Stimulated activated effector memory CD8-positive, alpha-beta T cell treated with anti-CD3 and anti-CD28 coated beads, Interleukin-12 subunit alpha, Interleukin-12 subunit beta, amount 100 ng/mL, for 72 hours (primary cell): ENCODE measurements at regions not wholly inside any gene's neighbourhood (a gene's known extent, or its start where the extent isn't known, plus 50 kb on each side); places are given as distances from the start of the nearest gene placed in this dataset.
A peak's percentile ranks its signal among the peaks of the same experiment; 100 is the strongest.

Experiments
- ATAC-seq: fragments of 150-1000 bp; cut with Tn5 transposase; 2 replicates; pipeline ENCODE4 v1.10.0; 2021
- DNase-seq, 2 donors: peaks; one replicate each; pipeline ENCODE4 v3.0.0; 2021 to 2022; ENCODE audit warnings: low spot score in 2 of 2
- H3K27ac Mint-ChIP-seq: one replicate; pipeline ENCODE4 v1.8.0; 2022; ENCODE audit warnings: mild to moderate bottlenecking, mixed read lengths
- H3K36me3 Mint-ChIP-seq: one replicate; pipeline ENCODE4 v1.8.0; 2022; ENCODE audit warnings: mild to moderate bottlenecking, mixed read lengths
- H3K4me1 Mint-ChIP-seq: one replicate; pipeline ENCODE4 v1.8.0; 2022; ENCODE audit warnings: mixed read lengths
- H3K4me3 Mint-ChIP-seq: one replicate; pipeline ENCODE4 v1.8.0; 2022; ENCODE audit warnings: mild to moderate bottlenecking, mixed read lengths
- H3K9me3 Mint-ChIP-seq: one replicate; pipeline ENCODE4 v1.8.0; 2022; ENCODE audit warnings: mixed read lengths

DNA sequence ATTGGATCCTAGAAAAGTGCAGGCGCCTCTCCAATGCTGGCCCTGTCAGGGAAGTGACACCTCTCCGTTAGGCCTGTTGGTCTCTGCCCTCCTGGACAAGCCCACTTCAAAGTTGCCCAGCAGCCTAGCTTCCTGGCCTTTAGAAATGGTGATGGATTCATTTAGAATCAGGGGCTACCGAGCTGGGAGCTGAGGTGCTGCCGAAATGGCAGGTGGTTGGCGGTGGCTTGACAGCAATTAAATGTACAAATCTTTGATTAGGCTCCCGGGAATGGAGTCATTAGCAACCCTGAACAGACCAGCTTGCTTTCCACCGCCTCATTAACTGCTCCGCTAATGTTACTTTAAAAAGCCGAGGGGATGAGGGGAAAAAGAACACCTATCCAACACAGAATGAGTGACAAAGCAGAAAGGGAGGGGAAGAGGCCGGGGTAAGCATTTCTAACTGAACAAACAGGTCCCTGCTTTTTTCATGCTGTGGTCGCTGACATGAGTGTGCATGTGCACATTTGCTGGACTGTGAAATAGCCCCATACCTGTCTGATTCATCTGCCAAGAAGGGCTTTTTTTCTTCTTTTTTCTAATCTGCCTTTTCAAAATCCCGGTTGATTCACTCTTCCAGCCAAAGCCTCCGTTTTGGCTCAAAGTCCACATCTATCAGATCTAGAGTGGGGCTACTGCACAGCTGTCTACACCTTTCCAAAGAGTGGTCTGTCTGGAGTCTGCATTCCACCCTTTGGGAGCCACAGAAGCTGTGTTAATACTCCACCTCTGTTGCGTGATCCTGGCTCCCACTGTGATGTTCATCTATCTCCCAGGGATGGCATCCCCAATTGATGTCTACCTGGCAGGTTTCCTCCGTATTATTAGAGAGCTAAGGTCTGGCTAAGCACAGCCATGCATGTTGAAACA is 431.9 kb downstream of the COG6 start:
- Mint-ChIP-seq H3K36me3 (no peaks in the 10 kb centered on the region), H3K27ac (no peak overlapping the region), H3K4me1 (no peaks in the 10 kb centered on the region), H3K9me3 (no peaks in the 10 kb centered on the region), H3K4me3 (no peak overlapping the region)
- no peak for DNase-seq
- ATAC-seq = no peak

DNA sequence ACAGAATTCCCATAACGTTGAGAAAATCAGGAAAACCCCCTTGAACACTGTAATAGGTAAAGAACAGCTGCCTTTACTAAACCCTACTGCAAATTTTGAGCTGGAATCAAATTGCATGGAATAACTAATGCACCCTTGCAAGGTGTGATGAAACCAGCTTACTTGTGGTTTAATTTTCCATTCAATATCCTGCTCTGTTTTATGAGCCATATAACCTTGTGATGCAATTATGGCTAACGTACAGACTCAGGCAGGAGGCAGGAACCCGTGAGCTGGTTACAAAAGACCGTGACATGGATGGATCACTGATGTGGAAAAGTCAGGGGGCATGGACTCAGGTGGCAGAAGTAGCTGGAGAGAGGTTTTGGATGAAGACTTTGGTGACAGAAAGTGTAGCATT is 438.6 kb downstream of the COG6 start:
- ATAC-seq (no peak), DNase-seq (no peak)
- H3K4me3 Mint-ChIP-seq = no peak overlapping the region
- no peaks in the 10 kb centered on the region for H3K36me3 Mint-ChIP-seq
- peaks cover 27% of the 10 kb centered on the region for H3K4me1 Mint-ChIP-seq
- H3K27ac Mint-ChIP-seq = no peak overlapping the region
- H3K9me3 Mint-ChIP-seq = peaks cover 6% of the 10 kb centered on the region

DNA sequence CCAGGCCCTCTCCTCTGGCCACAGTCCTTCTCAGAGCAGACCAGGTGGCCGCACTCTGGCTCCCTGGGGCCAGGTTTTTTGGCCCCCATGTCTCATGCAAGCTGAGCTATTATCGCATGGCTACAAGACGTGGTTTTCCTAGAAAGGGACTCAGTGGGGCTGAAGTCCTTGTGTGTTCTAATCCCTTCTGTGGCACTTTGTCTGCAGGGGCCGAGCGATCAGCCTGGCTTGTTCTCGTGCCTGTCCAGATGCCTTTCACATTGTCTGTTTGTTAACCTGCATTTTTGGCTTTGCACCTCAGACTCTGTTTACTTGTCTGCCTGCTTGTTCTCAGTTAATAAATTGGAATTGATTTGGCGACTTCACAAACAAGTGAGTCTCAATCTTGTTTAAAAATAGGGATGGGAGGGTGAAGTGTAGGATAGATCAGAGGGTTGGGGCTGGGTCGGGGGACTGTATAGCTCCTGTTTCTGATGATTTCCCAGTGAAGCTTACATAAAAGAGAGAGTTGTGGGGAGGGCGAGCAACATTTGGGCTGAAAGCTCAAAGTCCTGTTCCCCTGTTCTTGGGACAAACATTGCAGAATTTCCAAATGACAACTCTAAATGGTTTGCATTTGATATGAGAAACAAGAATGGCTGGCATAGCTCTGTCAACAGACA is 440.4 kb downstream of the COG6 start:
- ATAC-seq (no peak), DNase-seq (no peak)
- Mint-ChIP-seq H3K36me3 (no peaks in the 10 kb centered on the region), H3K4me1 (peaks cover 27% of the 10 kb centered on the region), H3K27ac (peak overlapping the region; percentile 65), H3K9me3 (peaks cover 11% of the 10 kb centered on the region), H3K4me3 (no peak overlapping the region)

DNA sequence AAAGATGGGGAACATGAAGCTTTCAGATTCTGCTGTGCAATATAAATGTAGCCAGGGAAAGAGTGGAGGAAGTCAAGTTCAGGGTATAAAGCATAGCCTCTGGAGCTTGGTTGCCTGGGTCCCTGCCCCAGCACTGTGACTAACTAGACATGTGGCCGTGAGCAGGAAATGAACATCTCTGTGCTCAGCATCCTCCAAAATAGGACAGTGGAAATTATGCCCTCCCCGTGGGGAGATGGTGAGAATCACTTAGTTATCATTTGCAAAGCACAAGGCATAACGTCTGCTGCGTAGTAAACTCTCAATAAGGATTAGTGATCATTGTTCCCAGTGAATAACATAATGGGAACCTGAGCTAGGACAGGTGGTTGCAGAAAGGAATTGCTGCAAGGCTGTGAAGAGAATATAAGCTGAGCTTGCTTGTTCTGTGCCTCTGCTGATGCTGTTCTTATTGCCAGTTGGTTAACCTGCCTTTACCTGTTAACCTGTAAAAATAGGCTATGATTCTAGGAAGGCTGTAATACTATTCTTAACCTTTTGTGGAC is 441.0 kb downstream of the COG6 start:
- DNase-seq (peak in 1 of 2 donors; percentile 9), ATAC-seq (peak; percentile 99)
- no peak overlapping the region for H3K4me3 Mint-ChIP-seq

DNA sequence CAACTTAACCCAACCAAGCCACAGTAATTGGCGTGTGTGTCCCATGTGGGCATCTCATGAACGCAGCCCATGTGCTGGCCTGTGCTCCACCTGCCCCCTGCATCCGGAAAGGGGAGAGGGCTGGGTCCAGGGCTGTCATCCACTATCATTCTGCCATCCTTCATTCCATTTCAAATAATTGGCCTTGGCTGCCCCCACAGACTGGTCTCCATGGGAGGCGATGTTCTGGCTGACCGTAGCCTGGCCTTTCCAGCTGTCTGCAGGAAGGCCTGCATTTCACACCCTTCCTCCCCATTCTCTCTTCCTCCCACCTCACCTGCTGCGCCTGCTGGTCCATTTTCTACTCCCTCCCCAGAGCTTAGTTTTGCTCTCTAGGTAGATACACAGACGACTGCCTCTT is 442.8 kb downstream of the COG6 start:
- ATAC-seq = no peak
- peaks cover 7% of the 10 kb centered on the region for H3K36me3 Mint-ChIP-seq
- no peak for DNase-seq
- H3K9me3 Mint-ChIP-seq = peaks cover 11% of the 10 kb centered on the region
- H3K27ac Mint-ChIP-seq = no peak overlapping the region
- no peak overlapping the region for H3K4me3 Mint-ChIP-seq
- peaks cover 51% of the 10 kb centered on the region for H3K4me1 Mint-ChIP-seq

More for the DNA sequence above, 441.0 kb downstream of the COG6 start:
- no peaks in the 10 kb centered on the region for H3K36me3 Mint-ChIP-seq
- H3K9me3 Mint-ChIP-seq = peaks cover 11% of the 10 kb centered on the region
- H3K27ac Mint-ChIP-seq = peak overlapping the region; percentile 65
- peaks cover 33% of the 10 kb centered on the region for H3K4me1 Mint-ChIP-seq

DNA sequence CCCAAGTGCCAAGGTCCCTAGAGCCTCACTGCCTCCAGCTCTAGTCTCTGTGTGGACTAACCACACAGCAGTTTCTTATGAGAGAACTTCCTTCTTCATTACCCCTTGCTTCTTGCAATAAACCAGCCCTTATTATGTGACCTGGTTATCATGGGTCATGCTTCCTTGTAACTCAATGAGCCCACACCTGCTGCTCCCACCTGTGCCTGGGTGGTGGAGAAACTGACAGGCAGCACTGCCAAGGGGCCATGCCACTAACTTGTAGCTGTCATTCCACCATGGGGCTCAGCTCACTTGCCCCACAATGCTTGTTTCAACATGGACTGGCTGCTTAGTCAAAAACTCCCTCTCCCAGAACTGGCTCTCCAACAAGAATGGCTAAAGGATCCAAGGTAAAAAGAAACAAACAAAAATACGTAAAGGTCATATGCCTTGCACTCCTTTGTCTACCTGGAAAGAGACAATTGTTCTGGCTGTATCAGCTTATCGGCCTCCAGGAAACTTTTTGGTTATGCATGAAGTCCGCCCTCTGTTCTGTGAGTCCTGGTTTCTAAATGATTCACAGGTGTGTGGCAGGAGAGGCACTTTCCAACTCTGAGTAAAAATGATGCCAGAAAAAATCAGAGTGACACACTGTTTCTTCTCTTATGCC is 446.4 kb downstream of the COG6 start:
- peaks cover 7% of the 10 kb centered on the region for H3K36me3 Mint-ChIP-seq
- peak overlapping the region; percentile 95 for H3K27ac Mint-ChIP-seq
- peak; percentile 5 to 59 for DNase-seq
- peak; percentile 88 for ATAC-seq
- peak overlapping the region; percentile 69 for H3K4me3 Mint-ChIP-seq
- peaks cover 54% of the 10 kb centered on the region for H3K4me1 Mint-ChIP-seq
- peaks cover 11% of the 10 kb centered on the region for H3K9me3 Mint-ChIP-seq

DNA sequence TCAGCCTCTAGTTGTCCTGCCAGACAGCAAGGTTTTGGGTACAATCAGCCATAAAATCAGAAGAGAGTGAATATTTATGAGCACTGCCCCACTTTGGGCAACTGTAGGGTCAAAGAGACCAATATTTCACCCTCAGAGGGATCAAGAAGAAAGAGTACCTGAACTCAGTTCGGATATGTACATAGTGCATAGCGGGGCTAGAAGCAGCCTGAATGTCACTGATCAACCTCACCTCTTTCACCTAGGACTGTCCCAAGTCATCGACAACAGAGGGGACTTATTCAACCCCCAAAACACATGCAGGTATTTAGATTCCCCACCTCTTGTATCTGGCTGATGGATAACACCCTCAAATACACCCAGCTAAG is 446.9 kb downstream of the COG6 start:
- peaks cover 11% of the 10 kb centered on the region for H3K9me3 Mint-ChIP-seq
- peaks cover 49% of the 10 kb centered on the region for H3K4me1 Mint-ChIP-seq
- peak overlapping the region; percentile 69 for H3K4me3 Mint-ChIP-seq
- peak overlapping the region; percentile 95 for H3K27ac Mint-ChIP-seq
- peak; percentile 53 for ATAC-seq
- DNase-seq = peak in 1 of 2 donors; percentile 53
- H3K36me3 Mint-ChIP-seq = peaks cover 7% of the 10 kb centered on the region

DNA sequence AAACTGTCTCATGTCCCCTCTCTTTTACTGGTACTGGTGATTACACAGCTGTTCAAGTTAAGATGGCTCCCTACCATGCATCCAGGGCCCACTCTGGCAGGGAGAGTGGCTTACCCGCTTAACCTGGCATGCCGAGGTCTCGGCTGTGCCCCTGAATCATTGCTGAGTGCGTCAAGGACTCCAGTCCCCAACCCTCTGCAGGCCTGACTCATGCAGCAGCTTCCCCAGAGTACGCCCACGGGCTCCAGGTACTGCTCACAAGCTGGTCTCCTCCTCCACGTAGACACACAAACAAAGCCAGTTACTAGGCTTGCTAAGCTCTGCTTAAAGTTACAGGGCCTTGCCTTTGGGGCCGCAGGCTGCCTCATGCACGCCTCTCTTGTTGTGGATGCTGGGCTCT is 447.4 kb downstream of the COG6 start:
- Mint-ChIP-seq H3K4me1 (peaks cover 44% of the 10 kb centered on the region), H3K4me3 (peak overlapping the region; percentile 69), H3K9me3 (peaks cover 11% of the 10 kb centered on the region), H3K36me3 (peaks cover 7% of the 10 kb centered on the region), H3K27ac (peak overlapping the region; percentile 95)
- peak; percentile 67 to 74 for DNase-seq
- ATAC-seq = peak; percentile 93

DNA sequence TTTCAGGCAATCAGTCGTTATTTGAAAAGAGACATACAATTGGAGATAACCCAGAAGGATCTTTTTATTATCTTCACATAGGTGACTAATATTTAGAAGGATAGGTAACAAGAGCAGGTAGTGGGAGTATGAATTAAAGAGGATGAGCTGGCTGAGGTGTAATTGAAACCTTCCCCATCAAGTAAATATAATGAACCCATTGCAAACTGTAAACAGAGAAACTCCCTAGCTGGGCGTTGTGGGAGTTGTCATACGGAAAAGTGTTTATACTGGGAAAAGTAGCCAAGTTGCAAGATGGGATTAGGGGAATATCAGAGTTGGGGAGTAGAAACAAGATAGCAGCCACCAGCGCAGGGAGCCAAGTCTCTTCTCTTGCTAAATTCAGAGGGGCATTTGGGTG is 448.4 kb downstream of the COG6 start:
- H3K4me3 Mint-ChIP-seq = no peak overlapping the region
- peaks cover 40% of the 10 kb centered on the region for H3K4me1 Mint-ChIP-seq
- H3K27ac Mint-ChIP-seq = peak overlapping the region; percentile 95
- no peak for ATAC-seq
- DNase-seq = no peak
- peaks cover 7% of the 10 kb centered on the region for H3K36me3 Mint-ChIP-seq
- H3K9me3 Mint-ChIP-seq = peaks cover 6% of the 10 kb centered on the region

DNA sequence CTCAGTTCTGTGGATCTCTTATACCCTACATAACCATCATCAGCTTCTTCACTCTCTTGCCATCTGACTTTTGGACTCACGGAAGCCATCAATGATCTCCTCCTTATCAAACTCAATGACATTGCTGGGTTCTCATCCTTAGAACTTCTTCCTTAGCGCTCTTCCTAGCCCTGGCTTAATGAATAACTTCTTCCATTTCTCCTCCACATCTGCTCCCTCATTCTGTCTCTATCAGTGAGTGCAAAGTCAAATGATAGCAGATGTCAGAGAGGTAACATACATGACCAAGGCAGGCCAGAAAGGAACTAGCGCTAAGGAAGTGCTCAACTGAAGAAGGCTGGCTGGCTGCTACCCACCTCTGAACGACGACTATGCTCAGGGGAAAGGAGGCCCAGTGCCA is 449.8 kb downstream of the COG6 start:
- H3K27ac Mint-ChIP-seq = no peak overlapping the region
- DNase-seq (no peak), ATAC-seq (no peak)
- peaks cover 7% of the 10 kb centered on the region for H3K36me3 Mint-ChIP-seq
- peaks cover 49% of the 10 kb centered on the region for H3K4me1 Mint-ChIP-seq
- H3K9me3 Mint-ChIP-seq = peaks cover 3% of the 10 kb centered on the region
- no peak overlapping the region for H3K4me3 Mint-ChIP-seq

DNA sequence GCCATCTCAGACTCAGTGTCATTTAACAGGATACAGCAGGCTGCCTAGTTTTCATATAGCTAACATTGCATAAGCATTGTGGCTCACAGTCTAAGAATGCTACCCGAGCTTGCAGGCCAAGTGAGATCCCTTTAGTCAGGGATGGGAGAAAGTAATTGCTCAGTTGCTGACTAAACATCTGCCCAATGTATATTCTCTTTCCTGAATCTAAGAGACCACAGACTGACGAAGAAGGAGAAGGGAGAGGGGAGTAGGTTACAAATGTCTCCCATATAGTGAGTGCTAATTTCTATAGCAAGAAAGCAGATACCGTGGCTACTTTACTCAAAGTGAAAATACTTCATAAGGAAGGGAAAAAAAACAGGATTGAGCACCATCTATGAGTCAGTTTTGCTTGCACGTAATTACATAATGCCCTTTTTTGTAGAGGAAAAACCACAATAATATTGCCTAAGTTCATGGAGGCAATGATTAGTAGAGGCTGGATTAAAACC is 453.9 kb downstream of the COG6 start:
- peak; percentile 96 for ATAC-seq
- Mint-ChIP-seq H3K36me3 (no peaks in the 10 kb centered on the region), H3K27ac (no peak overlapping the region), H3K4me1 (peaks cover 14% of the 10 kb centered on the region), H3K4me3 (no peak overlapping the region), H3K9me3 (no peaks in the 10 kb centered on the region)
- DNase-seq = no peak

DNA sequence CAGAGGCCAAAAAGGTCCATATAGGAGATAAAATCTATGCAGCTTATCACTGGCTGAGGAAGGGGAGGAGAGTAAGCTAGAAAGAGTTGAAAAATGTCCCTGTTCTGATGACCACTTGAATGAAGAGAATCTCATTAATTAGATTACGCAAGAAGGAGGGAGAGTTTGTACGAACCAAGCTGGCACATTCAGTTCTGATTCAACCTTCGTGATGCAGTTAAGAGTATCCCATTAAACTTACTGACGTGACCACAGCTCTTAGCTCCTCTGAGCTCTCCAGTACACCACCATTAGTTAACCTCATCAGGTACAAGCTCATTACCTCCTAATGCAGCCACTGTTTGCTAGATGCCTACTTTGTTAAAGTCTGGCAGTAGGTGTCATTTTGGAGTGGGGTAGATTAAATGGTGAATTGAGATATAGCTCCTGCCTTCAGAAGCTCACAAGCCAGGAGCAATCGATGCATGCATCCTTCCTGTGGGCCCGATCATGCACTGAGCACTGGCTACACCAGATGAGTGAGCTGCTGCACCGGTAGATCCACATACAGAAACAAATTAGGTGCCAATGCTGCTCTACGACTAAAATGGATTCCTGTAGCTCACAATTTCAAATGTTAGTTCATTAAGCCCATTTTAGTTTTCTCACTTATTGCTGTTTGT is 458.3 kb downstream of the COG6 start:
- no peak for ATAC-seq
- no peaks in the 10 kb centered on the region for H3K36me3 Mint-ChIP-seq
- no peak overlapping the region for H3K4me3 Mint-ChIP-seq
- no peaks in the 10 kb centered on the region for H3K9me3 Mint-ChIP-seq
- H3K4me1 Mint-ChIP-seq = peaks cover 38% of the 10 kb centered on the region
- no peak overlapping the region for H3K27ac Mint-ChIP-seq
- DNase-seq = no peak

DNA sequence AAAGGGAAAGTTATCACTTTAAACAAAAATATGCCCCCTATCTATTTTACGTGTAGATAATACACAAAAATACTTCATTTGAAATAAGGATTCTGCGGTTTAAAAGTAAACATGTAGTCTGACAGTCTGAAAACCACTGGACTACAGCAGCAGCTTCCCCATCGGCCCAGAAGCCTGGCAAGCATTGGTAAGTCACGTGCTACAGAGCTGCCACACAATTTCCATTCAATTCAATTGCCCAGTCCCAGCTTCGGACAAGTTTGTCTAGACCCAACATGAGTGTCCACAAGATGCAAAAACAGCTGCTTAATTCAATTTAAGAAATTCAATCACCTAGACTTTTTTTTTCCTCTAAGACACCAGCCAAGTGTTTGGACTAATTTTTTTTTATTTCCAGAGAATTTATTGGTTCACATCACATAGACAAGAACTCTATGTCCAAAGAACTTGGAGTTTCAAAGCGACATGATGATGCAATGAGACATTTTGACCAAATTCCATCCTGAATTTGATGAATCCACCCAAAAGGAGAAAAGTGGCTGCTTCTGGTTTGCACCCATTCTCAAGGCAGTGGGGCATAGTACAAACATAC is 458.9 kb downstream of the COG6 start:
- no peaks in the 10 kb centered on the region for H3K36me3 Mint-ChIP-seq
- ATAC-seq = no peak

DNA sequence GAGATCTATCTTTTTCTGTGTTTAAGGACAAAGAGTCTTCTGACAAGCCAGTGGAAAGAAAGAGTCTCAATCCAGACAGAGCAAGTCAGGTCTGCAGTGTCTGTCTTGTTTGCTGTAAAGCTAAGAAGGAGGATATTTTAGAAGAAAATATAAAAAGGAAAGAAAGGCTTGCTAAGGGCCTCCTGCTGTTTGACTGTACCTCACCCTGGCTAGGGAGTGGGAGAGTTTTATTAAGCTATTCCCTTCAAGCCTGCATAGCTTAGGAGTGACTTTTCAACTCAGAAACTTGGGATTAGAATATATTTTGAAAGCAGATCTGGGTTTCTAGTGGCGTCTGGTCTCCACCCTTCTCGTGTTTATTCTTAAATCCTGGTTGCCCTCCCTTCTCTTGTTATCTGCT is 460.0 kb downstream of the COG6 start:
- Mint-ChIP-seq H3K4me3 (no peak overlapping the region), H3K27ac (peak overlapping the region; percentile 88)

More for the DNA sequence above, 458.9 kb downstream of the COG6 start:
- no peak for DNase-seq
- no peak overlapping the region for H3K27ac Mint-ChIP-seq
- H3K4me1 Mint-ChIP-seq = peaks cover 32% of the 10 kb centered on the region
- H3K9me3 Mint-ChIP-seq = no peaks in the 10 kb centered on the region
- no peak overlapping the region for H3K4me3 Mint-ChIP-seq

More for the DNA sequence above, 460.0 kb downstream of the COG6 start:
- H3K9me3 Mint-ChIP-seq = peaks cover 3% of the 10 kb centered on the region
- DNase-seq = no peak
- no peaks in the 10 kb centered on the region for H3K36me3 Mint-ChIP-seq
- H3K4me1 Mint-ChIP-seq = peaks cover 27% of the 10 kb centered on the region
- no peak for ATAC-seq
